HG03159 (cell line): ENCODE measurements at regions not wholly inside any gene's neighbourhood (a gene's known extent, or its start where the extent isn't known, plus 50 kb on each side); places are given as distances from the start of the nearest gene placed in this dataset.
"Not testable (repeated sequence)": the region's sequence is repeated elsewhere in the genome, so short reads cannot be mapped to it uniquely, and the experiment has no call there.

Source experiments
- ATAC-seq: cut with Tn5 transposase; IDR thresholded peaks from one replicate; pipeline ENCODE4 v1.9.1; 2021; ENCODE audit warnings: mild to moderate bottlenecking, moderate library complexity; ENCODE audit not compliant: unreplicated experiment

DNA sequence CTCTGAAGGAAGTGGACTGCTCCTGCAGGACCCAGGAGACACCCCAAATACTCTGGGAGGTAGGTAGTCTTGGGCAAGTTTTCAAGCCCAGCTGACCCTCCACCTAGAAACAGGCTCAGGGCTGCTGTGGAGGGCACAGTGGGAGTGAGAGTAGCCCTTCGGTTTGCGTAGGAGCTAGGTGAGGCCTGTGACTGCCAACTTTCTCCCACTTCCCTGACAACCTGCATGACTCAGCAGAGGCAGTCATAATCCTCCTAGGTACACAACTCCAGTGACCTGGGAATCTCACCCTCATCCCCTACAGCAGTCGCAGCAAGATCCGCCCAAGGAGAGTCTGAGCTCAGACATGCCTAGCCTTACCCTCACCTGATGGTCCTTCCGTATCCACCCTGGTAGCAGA is 439.1 kb downstream of the CNTNAP4 start:
- not testable (repeated sequence) for ATAC-seq

DNA sequence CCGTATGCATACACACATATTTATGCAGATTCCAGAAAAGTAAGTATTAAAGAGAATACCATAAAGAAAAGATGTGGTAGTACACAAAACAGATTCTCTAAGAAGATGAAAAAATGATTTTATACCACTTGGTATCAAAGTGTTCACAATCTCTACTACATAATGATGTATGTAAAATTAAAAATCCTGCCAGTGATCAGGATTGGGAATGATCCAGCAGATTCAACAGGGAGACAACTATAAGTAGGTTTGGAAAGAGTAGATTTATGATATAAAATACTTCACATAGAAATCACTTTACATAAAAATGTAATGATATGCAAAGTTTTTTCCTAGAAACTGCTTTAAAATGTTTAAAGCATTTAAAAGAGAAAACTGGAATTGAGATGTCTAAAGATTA is 447.0 kb downstream of the CNTNAP4 start:
- no peak for ATAC-seq

DNA sequence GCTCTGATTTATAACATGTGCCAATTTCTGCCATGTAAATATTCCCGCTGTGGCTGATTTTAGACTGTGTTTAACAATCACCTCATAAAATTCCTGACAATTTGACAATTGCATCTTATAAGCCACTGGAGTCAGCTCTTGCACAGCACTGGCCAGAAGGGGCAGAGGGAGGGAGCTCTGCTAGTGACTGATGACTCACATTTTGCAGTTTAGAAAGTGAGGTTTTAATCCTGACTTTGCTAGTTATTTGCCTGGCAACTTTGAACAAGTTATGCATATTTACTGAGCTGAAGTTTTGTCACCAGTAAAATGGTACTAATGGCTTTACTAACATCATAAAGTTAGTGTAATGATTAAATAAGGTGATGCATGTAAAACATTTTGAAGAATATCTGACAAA is 452.3 kb downstream of the CNTNAP4 start:
- no peak for ATAC-seq

DNA sequence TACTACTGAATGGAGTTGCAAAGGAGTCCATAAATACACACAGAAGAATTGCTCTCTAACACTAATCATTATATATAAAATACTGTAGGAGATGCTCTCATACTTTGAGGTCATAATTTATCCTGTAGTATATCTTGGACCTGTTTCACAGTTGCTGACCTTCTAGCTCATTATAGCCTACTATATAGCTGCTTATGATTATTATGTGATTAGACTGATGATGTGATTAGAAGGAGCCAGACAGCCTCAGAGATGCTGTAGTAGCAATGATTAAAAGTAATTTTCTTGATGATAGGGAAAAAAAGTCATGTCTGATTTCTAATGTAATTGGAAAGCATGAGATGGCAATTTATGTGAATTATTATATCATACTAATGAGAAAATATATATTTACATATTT is 455.7 kb downstream of the CNTNAP4 start:
- no peak for ATAC-seq

DNA sequence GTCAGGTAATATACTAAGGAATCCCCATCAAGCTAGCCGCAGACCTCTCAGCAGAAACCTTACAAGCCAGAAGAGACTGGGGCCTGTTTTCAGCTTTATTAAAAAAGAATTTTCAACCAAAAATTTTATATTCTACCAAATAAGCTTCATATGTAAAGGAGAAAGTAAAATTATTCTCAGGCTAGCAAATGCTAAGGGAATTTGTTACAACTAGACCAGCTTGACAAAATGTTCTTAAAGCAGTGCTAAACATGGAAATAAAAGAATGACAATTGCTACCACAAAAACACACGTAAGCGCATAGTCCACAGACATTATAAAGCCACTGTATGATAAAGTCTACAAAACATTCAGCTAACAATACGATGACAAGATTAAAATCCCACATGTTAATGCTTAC is 449.4 kb upstream of the MON1B start:
- ATAC-seq, result no peak

DNA sequence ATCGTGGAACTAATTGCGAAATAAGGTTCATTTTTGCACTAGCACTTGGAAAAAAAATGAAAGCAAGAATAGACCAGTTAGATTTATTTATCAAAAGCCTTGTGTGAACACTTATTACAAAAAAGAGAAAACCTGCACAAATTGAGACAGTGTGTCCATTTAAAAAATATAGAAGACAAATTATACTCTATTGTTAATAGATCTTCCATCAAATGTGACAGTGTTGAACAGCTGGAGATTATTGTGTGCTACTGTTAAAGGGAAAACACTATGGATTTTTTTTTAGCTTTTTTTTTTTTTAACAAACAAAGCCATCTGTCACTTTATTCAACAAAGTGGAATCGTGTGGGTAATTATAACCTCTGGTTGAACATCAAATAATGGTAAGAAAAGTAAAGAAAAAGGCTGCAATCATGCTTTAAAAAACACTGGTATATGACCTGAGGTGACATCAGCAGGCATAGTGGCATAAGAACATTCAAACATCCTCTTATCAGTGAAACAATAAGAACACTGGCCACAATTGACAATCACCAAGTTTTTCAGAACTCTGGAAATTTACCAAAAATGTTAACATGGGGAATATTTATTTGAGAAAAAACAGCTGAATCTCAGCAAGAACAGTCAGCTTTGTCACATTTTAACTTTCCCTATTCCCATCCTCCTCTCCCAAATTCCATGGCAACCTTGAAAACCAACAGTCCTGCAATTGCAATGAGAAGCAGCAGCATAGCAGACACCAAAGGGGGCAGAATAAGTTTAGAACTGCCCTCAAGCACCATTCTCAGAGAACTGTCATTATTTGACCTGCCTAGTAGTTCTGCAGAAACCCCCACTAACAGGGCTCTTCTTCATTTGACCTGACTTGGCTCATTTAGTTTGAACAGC is 442.3 kb upstream of the MON1B start:
- ATAC-seq, result no peak

DNA sequence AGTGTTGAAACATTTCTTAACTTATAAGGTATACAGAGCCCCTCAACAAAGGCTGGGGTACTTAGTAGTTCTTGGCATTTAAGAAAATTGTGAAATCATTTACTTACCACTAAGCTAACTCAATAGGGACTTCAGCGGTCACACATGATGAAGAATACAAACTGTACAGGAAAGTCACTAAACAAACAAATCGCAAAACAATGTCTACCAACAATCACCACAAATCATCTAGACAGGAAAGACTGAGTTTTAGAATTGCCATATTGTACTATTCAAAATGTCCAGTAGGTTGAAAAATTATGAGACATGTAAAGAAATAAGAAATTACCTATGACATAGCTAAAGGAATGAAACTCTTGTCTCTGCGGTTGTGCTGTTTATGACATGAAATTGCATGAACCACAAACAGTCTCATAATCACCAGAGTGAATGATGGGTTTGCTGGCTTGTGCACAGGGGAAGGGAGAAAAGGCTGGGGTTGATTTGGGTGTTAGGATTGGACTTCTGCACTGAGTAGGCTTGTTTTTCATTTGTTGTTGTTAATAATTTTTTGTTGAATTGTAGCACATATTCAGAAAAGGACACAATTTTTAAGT is 441.1 kb upstream of the MON1B start:
- no peak for ATAC-seq

DNA sequence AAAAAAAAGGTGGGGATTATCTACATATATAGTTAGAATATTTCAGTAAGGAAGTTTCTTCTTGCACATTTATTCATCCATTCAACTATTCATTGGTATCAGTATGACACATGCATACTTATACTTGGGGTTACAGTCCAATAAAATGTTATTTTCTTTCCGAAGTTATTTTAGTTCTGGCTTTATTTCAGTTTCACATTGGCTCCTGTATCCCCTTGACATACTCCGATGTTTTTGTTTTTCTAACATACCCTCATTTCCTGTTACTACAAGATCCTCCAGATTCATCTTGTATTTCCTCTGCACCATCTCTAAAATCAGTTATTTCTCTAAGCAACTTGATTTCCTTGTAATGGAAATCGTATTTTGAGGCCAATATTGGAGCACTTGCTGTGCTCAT is 435.5 kb upstream of the MON1B start:
- no peak for ATAC-seq

DNA sequence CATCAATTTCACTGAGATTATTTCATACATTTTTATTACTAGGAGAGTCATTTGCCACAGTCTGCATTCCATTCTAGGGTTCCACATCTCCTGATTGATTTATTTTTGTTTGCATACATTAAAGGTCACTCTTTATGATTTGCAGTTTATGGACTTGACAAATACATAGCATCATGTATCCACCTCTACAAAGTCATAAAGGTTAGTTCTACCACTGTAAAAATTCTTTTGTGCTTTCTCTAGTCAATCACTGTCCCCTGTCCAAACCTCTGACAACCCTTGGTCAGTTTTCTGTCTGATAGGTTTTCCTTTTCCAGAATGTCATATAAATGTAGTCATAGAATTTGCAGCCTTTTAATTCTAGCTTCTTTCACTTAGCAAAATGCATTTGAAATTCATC is 434.6 kb upstream of the MON1B start:
- ATAC-seq, result no peak

DNA sequence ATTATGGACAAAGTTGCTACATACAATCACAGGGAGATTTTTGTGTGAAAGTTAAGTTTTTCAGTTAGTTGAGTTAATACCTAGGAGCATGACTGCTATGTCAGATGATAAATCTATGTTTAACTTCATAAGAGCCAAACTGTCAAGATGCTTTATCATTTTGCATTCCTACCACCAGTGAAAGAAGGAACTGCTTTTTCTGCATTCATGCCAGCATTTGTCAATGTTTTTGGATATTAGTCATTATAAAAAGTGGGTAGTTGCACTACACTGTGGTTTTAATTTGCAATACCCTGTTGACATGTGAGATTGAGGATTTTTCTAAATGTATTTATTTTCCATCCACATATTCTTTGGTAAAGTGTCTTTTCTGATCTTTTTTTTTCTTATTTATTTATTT is 434.0 kb upstream of the MON1B start:
- ATAC-seq, result no peak

DNA sequence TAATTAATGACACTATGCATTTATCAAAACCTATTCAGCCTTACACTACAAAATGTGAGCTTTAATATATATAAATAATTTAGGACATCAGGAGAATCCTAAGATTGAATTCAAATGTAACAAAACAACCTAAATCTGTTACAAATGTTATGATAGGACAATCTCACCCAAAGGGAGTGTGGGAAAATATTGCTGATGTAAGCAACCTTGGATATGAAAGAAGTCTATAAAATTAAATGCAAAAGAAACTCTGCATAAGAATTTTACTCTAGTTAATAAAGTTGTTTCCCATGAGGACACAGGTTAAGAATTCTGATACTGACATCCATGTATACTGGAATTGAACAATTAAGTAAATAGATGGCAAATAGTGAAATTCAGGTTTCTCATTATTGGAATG is 424.5 kb upstream of the MON1B start:
- ATAC-seq, result no peak

DNA sequence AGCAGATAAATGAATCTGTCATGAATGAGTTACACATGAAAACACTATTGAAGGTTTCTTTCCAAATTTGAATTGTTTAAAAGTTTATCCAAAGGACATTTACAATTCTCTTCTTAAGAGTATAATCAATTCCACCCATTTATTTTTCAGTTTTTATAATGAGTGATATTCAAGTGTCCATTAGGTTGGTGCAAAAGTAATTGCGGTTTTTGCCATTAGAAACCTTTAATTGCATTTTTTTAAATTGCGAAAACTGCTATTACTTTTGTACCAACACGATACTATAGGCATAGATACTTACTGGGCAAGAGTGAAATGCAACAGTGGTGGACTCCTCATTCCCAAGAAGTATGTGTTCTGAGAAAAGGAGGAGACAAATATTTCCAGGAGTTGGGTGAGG is 422.7 kb upstream of the MON1B start:
- ATAC-seq, result no peak

DNA sequence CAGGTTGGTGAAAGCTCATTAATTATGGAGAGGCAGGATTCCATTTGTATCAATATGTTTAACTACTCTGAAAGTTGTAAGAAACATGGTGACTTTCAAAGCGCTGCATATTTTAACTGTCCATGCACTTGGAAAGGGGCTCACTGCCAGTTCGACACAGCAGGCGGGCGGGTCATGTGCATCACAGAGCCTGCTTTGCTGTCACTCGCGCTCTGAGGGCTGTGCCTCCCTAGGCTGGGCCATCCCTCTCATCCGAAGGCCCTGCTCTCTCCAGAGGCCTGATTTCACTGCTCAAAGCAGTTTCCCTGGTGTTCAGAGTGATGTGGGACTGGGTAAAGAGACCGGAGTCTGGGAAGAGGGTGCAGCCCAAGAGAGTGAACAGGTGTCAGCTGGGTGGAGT is 422.0 kb upstream of the MON1B start:
- no peak for ATAC-seq

DNA sequence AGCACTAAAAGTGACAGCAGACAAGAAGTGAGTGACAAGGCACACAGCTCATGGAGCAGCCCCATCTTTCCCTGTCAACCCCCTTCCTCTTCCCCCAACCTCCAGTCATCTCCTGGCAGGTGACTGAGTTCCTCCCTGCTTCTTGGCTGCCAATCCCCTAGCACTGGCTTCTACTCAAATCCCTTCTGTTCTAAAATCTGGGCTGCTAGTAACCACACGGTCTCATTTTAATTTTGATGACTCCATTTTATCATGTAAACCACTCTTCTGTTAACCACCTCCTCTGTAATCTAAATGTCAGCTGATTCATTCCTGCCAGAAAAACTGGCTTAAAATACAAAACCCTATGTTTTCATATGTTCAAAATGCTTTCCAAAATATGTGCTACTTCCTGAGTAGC is 419.8 kb upstream of the MON1B start:
- no peak for ATAC-seq

DNA sequence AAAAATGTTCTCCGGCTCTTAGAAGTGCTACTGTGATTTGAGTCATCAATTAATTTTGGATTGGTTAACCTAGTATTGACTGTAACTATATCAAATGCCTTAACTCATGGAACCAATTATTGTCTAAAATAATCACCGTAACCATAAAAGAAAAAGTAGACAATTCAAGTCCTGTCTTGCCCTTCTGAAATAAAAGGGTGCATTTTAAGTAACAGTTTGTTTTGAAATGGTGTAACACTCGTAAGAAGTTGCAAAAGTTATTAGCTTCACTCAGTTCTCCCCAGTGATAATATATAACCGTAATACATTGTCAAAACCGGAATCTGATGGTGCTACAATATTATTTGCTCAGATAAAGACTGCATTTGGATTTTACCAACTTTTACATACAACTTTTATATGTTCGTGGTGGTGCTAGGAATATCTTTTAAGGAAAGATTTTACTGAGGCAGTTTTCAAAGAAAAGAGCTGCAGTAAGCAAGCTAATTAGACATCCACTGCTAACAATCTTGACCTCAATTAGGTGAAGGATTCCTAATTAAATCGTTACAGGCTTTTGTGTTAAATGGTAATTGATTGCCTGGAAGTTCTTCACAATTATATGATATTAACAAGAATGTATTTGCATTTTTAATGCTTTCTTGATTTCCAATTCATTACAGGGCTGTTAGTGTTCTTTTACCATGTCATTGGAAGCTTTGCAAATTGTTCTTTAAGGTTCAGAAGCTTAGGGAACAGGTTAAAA is 413.1 kb upstream of the MON1B start:
- ATAC-seq, result no peak

DNA sequence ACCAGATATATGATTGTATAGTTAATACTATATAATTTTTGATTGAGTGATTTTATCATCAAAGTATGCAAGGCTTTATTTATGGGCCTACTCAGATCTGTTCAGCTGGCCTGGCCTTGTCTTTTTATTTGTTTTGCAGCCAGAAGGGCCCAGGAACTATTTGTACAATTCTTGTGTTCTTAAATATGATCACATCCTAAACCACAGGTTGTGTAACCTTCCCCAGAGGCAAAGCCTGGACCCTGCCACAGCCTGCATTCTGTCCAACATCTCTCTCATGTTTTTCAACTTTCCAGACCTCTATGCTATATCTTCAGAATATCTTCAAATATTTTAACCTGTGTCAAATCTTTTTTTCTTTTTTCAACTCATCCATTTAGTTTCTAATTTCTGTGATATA is 410.4 kb upstream of the MON1B start:
- ATAC-seq, result no peak

DNA sequence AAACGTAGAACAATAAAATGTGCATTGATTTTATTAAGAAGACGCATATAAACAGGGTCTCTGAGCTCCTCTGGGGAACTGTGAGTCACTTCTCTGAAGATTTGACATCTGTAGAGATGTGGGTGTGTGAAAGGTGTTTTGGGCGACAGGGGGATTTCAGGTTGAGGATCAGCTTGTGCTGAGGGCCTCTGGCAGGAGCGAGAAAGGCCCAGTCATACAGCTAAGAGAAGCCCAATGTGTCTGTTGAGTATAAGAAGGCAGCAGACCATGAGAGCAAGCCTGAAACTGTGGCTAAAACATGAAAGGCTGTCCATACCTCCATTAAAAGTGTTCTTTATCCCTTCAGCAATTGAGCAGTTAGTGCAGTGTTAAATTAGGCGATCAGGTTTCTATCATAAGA is 406.5 kb upstream of the MON1B start:
- no peak for ATAC-seq

DNA sequence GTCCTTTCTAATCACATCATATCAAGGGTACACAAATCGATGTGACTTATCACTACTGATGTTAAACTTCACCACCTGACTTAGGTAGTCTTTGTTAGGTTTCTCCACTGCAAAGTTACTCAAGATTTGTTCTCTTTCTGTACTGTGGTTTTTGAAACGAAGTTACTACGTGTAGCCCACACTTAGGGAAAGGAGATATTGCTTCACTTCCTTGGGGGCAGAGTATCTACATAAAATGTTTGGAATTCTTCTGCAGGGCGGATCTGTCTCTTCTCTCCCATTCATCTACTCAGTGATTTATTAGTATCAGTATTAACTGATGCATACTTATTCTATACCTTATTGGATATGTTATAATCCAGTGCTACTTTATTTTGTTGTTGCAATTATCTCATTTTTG is 403.6 kb upstream of the MON1B start:
- no peak for ATAC-seq

DNA sequence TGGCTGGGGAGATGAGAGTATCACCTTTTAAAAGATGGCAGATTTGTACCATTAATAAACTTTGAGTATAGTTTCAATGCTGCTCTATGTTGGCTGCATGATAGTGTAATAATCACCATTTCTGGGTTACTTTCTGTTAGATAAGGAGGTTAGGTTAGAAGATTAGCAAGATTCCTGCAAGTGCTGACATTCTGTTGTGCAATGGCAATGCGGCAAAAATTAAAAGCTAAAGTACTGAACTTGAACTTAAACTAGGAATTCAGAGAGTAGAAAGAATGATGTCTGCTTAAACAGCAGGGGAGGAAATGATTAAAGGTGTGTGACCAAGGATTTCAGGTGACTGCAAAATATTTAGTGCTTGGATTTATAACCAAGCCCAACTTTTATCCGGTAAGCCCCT is 399.8 kb upstream of the MON1B start:
- ATAC-seq, result no peak

DNA sequence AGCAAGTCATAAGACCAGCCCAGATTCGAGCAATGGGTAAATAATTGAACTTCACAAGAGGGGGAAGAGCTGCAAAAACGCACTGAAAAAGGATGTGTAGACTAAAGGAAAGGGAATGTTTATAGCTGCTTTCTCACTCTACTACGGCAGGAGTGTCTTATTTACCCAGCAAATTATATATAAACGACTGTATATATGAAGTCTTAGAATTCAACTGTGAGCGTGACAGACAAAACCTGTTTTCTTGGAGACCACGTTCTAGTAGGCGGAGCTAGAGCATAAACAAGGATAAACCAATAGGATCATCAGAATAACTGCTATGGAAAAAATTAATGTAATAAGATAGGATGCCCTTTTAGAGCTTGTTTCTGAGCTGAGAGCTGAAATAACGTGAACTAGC is 394.6 kb upstream of the MON1B start:
- ATAC-seq, result no peak

DNA sequence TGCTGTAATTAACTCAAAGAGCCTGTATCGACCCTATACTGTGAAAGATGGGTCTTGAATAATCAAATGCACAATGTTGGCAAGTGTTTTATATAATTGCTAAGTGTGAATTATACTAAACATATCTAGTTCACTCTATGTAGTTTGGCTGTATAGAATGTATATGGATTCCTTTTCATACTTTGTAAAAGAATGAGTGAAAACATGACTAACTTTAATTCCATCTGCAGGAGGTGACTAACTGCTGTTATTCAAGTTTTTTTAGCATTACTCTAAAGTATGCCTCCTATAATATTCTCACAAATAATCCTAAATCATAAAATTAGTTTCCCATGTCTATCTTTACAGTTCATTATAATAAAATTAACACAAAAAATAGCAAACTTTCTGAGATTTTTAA is 394.0 kb upstream of the MON1B start:
- ATAC-seq, result no peak

DNA sequence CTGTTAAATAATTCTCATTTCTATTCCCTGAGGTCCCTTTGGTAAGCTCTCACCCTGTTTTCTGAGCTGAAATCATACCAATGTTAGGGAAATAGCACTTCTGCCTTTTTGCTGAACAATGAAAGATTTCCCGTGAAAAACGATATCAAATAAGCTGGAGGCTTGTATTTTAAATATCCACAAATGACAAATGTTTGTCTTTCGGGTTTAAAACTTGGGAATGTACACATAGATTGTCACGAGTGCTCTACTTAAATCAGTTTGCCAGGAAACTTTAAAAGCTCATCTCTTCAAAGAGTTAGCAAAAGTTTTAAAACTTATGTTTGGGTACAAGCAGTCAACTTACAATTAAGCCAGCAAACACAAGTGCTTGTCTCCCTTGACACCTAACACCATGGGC is 393.5 kb upstream of the MON1B start:
- no peak for ATAC-seq
